Heart right ventricle (tissue), 16 donors: ENCODE measurements at regions not wholly inside any gene's neighbourhood (a gene's known extent, or its start where the extent isn't known, plus 50 kb on each side); places are given as distances from the start of the nearest gene placed in this dataset.

ENCODE experiments used
- ATAC-seq, 8 donors: fragments of 200-7000 bp; cut with Tn5 transposase; one replicate each; pipeline ENCODE4 v1.9.1; 2020; ENCODE audit warnings: mild to moderate bottlenecking in 8 of 8, moderate library complexity in 8 of 8, moderate number of reproducible peaks in 1 of 8
- DNase-seq, 2 donors: peaks; one replicate each; pipeline ENCODE4 v3.0.0-alpha.2; 2020
- H3K27ac ChIP-seq, 10 donors: fragments of 200-600 bp; sonication (generic) in 2 of 10; one replicate each; pipeline versions ENCODE4 v1.5.0 to v1.8.0; 2020 to 2022; ENCODE audit warnings: mild to moderate bottlenecking in 3 of 10
- H3K27me3 ChIP-seq, 7 donors: fragments of 200-600 bp; one replicate each; pipeline ENCODE4 v1.8.0; 2021 to 2022; ENCODE audit warnings: mild to moderate bottlenecking in 2 of 7
- H3K36me3 ChIP-seq, 9 donors: fragments of 200-600 bp; sonication (generic) in 1 of 9; one replicate each; pipeline versions ENCODE4 v1.5.0 to v1.8.0; 2020 to 2022; ENCODE audit warnings: mild to moderate bottlenecking in 2 of 9
- H3K4me1 ChIP-seq, 9 donors: fragments of 200-600 bp; sonication (generic) in 1 of 9; one replicate each; pipeline versions ENCODE4 v1.5.0 to v1.8.0; 2020 to 2022; ENCODE audit warnings: mild to moderate bottlenecking in 4 of 9
- H3K4me3 ChIP-seq, 10 donors: fragments of 200-600 bp; sonication (generic) in 2 of 10; one replicate each; pipeline versions ENCODE4 v1.5.0 to v1.8.0; 2020 to 2022; ENCODE audit warnings: mild to moderate bottlenecking in 7 of 10, moderate library complexity in 2 of 10
- H3K9me3 ChIP-seq, 11 donors: fragments of 200-600 bp in 10 of 11; sonication (generic) in 2 of 11; one replicate each; pipeline versions ENCODE4 v1.5.0 to v1.8.0; 2013 to 2022; ENCODE audit warnings: mild to moderate bottlenecking in 2 of 11, control low read depth in 1 of 11, moderate library complexity in 1 of 11
- CTCF ChIP-seq, 9 donors: fragments of 200-600 bp; sonication (generic) in 2 of 9; IDR thresholded peaks; one replicate each; pipeline versions ENCODE4 v1.5.0 to v1.8.0; 2021 to 2022; ENCODE audit warnings: antibody characterized with exemption in 9 of 9, mild to moderate bottlenecking in 5 of 9, moderate library complexity in 1 of 9
- WGBS, 2 donors: extraction: QIAGEN DNeasy Blood & Tissue Kit; methylation state at CpG; one replicate each; pipeline ENCODE4 v1.1.7; 2013; ENCODE audit warnings: inconsistent platforms in 1 of 2; 5-methylcytosine and 5-hydroxymethylcytosine counted together
- intact Hi-C, 10 donors: fragments of 100-400 bp; cut with DNase I; formaldehyde crosslinking; loops; one replicate each; pipeline versions ENCODE4 v1.11.1 to v1.14.2; 2022
- donor health status: Arrhythmogenic right ventricular cardiomyopathy.
- donor health status: ischemic (EF 13 %, LVEDD 7.1; RV severe dilation, severe dysfunction).
- donor health status: healthy with polysubstance abuse.
- donor health status: DM: no; HTN: yes; CAD: no.
- donor health status: DM: no; HTN: no; CAD: no.
- donor health status: ischemic (EF 25% LVEDD 6.9; RV normal size, moderate dysfunction).
- donor health status: ischemic (EF 25% LVEDD 5.7; RV mildly dilated, moderate dysfunction).
- donor health status: healthy.
- donor health status: DM: yes; HTN: yes; CAD: no.
- donor health status: Ischemic cardiomyopathy.
- donor health status: ischemic (EF 35%, LVEDD 5.7; RV mildly dilated, moderate dysfunction).
- donor health status: nonischemic (EF 11% LVEDD 7.7; RV severe dilation, severe dysfunction).
- donor health status: DM: yes; HTN: yes; CAD: no.
- donor health status: PGD.
- donor health status: ischemic (EF 29% LVEDD 5.4; RV normal size, mild dysfunction).
- donor health status: nonischemic (EF 23%, LVEDD 6.1; RV moderate dilation, normal function).

- whole genome bisulfite sequencing, 2 donors = 46 to 55% methylated on average over 2 of the region's 2 CpGs
- Histone ChIP-seq H3K4me3 (no peak overlapping the region), H3K9me3 (no peaks in the 10 kb centered on the region), H3K4me1 (peaks cover 0 to 15% (median 4%) of the 10 kb centered on the region in 9 donors), H3K36me3 (no peaks in the 10 kb centered on the region), H3K27me3 (no peaks in the 10 kb centered on the region), H3K27ac (no peak overlapping the region)
- no peak for TF ChIP-seq CTCF (IDR thresholded peaks at IDR 0.05)
- DNase-seq = no peak
- ATAC-seq = no peak
- intact Hi-C loops = no loop called here
Observed at GRCh38 chr3:117626577-117626976, 917.0 kb downstream of the TUSC7 start.

GRCh38 chr3:117628823-117629291, 919.3 kb downstream of the TUSC7 start:
- no peaks in the 10 kb centered on the region for H3K36me3 ChIP-seq
- 18 to 19% methylated on average over 2 of the region's 2 CpGs for WGBS, 2 donors
- no peak for TF ChIP-seq CTCF (IDR thresholded peaks at IDR 0.05)
- H3K4me1 ChIP-seq = peaks cover 0 to 15% (median 4%) of the 10 kb centered on the region in 9 donors
- intact Hi-C loops = no loop called here
- H3K9me3 ChIP-seq = no peaks in the 10 kb centered on the region
- DNase-seq (peak in 1 of 2 donors; percentile 19), ATAC-seq (peak in 7 of 8 donors; percentile 55 to 84 (median 67))
- no peak overlapping the region for H3K27ac ChIP-seq
- no peak overlapping the region for H3K4me3 ChIP-seq
- no peaks in the 10 kb centered on the region for H3K27me3 ChIP-seq

GRCh38 chr3:117629505-117629904, 919.9 kb downstream of the TUSC7 start:
- Histone ChIP-seq H3K9me3 (no peaks in the 10 kb centered on the region), H3K4me3 (no peak overlapping the region), H3K4me1 (peaks cover 0 to 15% (median 4%) of the 10 kb centered on the region in 9 donors), H3K36me3 (no peaks in the 10 kb centered on the region), H3K27me3 (no peaks in the 10 kb centered on the region), H3K27ac (no peak overlapping the region)
- DNase-seq (no peak), ATAC-seq (no peak)
- TF ChIP-seq CTCF (IDR thresholded peaks at IDR 0.05) = no peak
- WGBS, 2 donors = 82 to 83% methylated on average over 9 of the region's 9 CpGs
- intact Hi-C loops = no loop called here

GRCh38 chr3:117630469-117630868, 920.9 kb downstream of the TUSC7 start:
- H3K27ac ChIP-seq = no peak overlapping the region
- ATAC-seq (no peak), DNase-seq (no peak)
- no peak overlapping the region for H3K4me3 ChIP-seq
- H3K27me3 ChIP-seq = no peaks in the 10 kb centered on the region
- H3K36me3 ChIP-seq = no peaks in the 10 kb centered on the region
- intact Hi-C loops = no loop called here
- peaks cover 0 to 15% (median 4%) of the 10 kb centered on the region in 9 donors for H3K4me1 ChIP-seq
- no peaks in the 10 kb centered on the region for H3K9me3 ChIP-seq
- no peak for TF ChIP-seq CTCF (IDR thresholded peaks at IDR 0.05)
